Activated CD4-positive, alpha-beta T cell treated with anti-CD3 and anti-CD28 coated beads for 36 hours (primary cell): ENCODE measurements at regions not wholly inside any gene's neighbourhood (a gene's known extent, or its start where the extent isn't known, plus 50 kb on each side); places are given as distances from the start of the nearest gene placed in this dataset.

ENCODE experiments used
- ATAC-seq: fragments of 200-7000 bp; cut with Tn5 transposase; one replicate; pipeline ENCODE4 v1.10.0; 2021; ENCODE audit warnings: mild to moderate bottlenecking, moderate library complexity
- CTCF ChIA-PET: fragments of 350-600 bp; sonication (Branson Sonifier 250); formaldehyde crosslinking; loops from one replicate; lab custom pipeline; 2021; ENCODE audit warnings: antibody characterized with exemption; lab: Charles Lee
- POLR2A ChIA-PET: fragments of 350-600 bp; sonication (Branson Sonifier 250); formaldehyde crosslinking; loops from one replicate; lab custom pipeline; 2021; ENCODE audit warnings: antibody characterized with exemption, inconsistent platforms; lab: Charles Lee
- DNase-seq: peaks from one replicate; pipeline ENCODE4 v3.0.0-alpha.2; 2020
- H3K27ac Mint-ChIP-seq: one replicate; pipeline ENCODE4 v1.8.0; 2021; ENCODE audit warnings: mixed read lengths
- H3K27me3 Mint-ChIP-seq: one replicate; pipeline ENCODE4 v1.8.0; 2021; ENCODE audit warnings: mixed read lengths
- H3K36me3 Mint-ChIP-seq: one replicate; pipeline ENCODE4 v1.8.0; 2021; ENCODE audit warnings: low read depth, mixed read lengths
- H3K4me1 Mint-ChIP-seq: one replicate; pipeline ENCODE4 v1.8.0; 2021; ENCODE audit warnings: mixed read lengths
- H3K4me3 Mint-ChIP-seq: one replicate; pipeline ENCODE4 v1.8.0; 2021; ENCODE audit warnings: mild to moderate bottlenecking, moderate library complexity, mixed read lengths
- H3K9me3 Mint-ChIP-seq: one replicate; pipeline ENCODE4 v1.8.0; 2021; ENCODE audit warnings: low read depth, mixed read lengths
- intact Hi-C, 2 experiments: fragments of 100-400 bp; cut with DNase I in 1 of 2; cut with micrococcal nuclease in 1 of 2; formaldehyde crosslinking; loops; one replicate each; pipeline versions ENCODE4 v1.14.2 to v1.15.1; 2022 to 2024; cut with DNase I, micrococcal nuclease

DNA sequence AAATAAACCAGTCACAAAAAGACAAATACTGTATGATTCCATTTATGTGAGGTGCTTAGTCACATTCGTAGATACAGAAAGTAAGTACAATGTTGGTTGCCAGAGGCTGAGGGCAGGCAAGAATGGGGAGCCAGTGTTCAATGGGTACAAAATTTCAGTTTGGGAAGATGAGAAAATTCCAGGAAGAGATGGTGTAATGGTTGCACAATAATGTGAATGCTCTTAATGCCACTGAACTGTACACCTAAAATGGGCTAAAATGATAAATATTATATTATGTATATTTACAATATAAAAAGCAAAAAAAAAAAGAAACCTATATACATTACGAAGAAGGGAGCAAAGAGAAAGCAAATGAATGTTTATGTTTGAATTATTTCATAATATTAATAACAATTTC, 329.0 kb downstream of the C11orf87 start:
- H3K27ac Mint-ChIP-seq = no peak overlapping the region
- DNase-seq (no peak), ATAC-seq (no peak)
- H3K9me3 Mint-ChIP-seq = no peaks in the 10 kb centered on the region
- intact Hi-C loops = no loop called here
- ChIA-PET POLR2A (no interaction called here), CTCF (interaction anchor here (1.1 kb wide), 1 partner anchor 18 kb away, joined by 4 read pairs; no protein-coding TSS in a partner anchor)
- H3K4me1 Mint-ChIP-seq = no peaks in the 10 kb centered on the region
- no peak overlapping the region for H3K4me3 Mint-ChIP-seq
- no peaks in the 10 kb centered on the region for H3K36me3 Mint-ChIP-seq
- H3K27me3 Mint-ChIP-seq = no peaks in the 10 kb centered on the region

GRCh38 chr11:109752212-109752825, 330.3 kb downstream of the C11orf87 start:
- Mint-ChIP-seq H3K36me3 (no peaks in the 10 kb centered on the region), H3K27ac (no peak overlapping the region), H3K4me3 (no peak overlapping the region), H3K27me3 (no peaks in the 10 kb centered on the region), H3K4me1 (no peaks in the 10 kb centered on the region), H3K9me3 (no peaks in the 10 kb centered on the region)
- CTCF ChIA-PET = interaction anchor here (1.1 kb wide), 1 partner anchor 17 kb away, joined by 4 read pairs; no protein-coding TSS in a partner anchor
- intact Hi-C loops = no loop called here
- no peak for DNase-seq
- no peak for ATAC-seq
- POLR2A ChIA-PET = no interaction called here

DNA sequence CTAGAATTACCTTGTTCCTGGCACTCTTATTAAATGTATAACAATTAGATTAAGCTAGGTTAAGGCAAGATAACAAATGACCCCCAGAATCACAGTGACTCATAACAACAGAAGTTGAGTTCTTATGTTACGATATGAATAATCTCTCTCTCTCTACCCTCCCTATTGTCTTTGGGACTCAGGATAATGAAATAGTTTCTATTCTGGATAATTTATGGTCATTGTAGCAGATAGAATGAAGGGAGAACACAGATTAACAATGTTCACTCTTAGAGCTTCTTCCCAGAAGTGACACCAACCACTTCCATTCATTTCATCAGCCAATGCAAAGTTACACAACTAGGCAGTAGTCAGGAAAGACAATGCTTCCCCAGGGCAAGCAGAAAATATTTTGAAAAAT, 334.5 kb downstream of the C11orf87 start:
- no peaks in the 10 kb centered on the region for H3K36me3 Mint-ChIP-seq
- intact Hi-C loops = no loop called here

DNA sequence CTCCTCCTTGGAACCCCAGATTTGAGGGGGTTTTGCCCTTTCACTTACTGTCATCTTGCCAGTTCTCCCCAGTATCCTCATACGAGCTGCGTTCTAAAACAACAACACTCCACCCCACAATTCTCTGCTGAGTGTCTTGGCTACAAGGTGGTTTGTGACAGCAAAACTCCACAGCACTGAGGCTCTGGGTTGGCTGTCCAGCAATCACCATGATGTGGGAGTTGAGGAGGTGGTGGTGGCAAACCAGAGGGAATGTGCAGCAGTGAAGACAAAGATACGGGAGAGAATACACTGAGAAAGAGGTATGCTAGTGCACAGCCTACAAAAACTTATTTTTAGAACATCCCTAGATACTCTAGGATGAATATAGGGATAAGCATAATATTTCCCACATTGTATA, 335.0 kb downstream of the C11orf87 start:
- POLR2A ChIA-PET = no interaction called here
- CTCF ChIA-PET = interaction anchor here (0.8 kb wide), 1 partner anchor 104 kb away, joined by 3 read pairs; no protein-coding TSS in a partner anchor
- H3K36me3 Mint-ChIP-seq = no peaks in the 10 kb centered on the region
- H3K4me1 Mint-ChIP-seq = no peaks in the 10 kb centered on the region
- intact Hi-C loops = no loop called here
- no peak overlapping the region for H3K4me3 Mint-ChIP-seq
- no peaks in the 10 kb centered on the region for H3K9me3 Mint-ChIP-seq
- H3K27me3 Mint-ChIP-seq = no peaks in the 10 kb centered on the region
- H3K27ac Mint-ChIP-seq = no peak overlapping the region
- DNase-seq (no peak), ATAC-seq (no peak)

More for the DNA sequence above, 334.5 kb downstream of the C11orf87 start:
- DNase-seq = no peak
- POLR2A ChIA-PET = no interaction called here
- CTCF ChIA-PET = interaction anchor here (0.8 kb wide), 1 partner anchor 103 kb away, joined by 3 read pairs; no protein-coding TSS in a partner anchor
- Mint-ChIP-seq H3K27ac (no peak overlapping the region), H3K9me3 (no peaks in the 10 kb centered on the region), H3K4me3 (no peak overlapping the region), H3K27me3 (no peaks in the 10 kb centered on the region), H3K4me1 (no peaks in the 10 kb centered on the region)
- no peak for ATAC-seq

GRCh38 chr11:109762546-109762945, 330.6 kb upstream of the ZC3H12C start:
- CTCF ChIA-PET = no interaction called here
- Mint-ChIP-seq H3K4me1 (no peaks in the 10 kb centered on the region), H3K36me3 (no peaks in the 10 kb centered on the region), H3K9me3 (no peaks in the 10 kb centered on the region), H3K4me3 (no peak overlapping the region), H3K27ac (no peak overlapping the region), H3K27me3 (peaks cover 2% of the 10 kb centered on the region)
- ATAC-seq (no peak), DNase-seq (no peak)
- POLR2A ChIA-PET = no interaction called here
- intact Hi-C loops = no loop called here

- H3K36me3 Mint-ChIP-seq = no peaks in the 10 kb centered on the region
- CTCF ChIA-PET = interaction anchor here (1.0 kb wide), 1 partner anchor 17 kb away, joined by 3 read pairs; no protein-coding TSS in a partner anchor
- H3K9me3 Mint-ChIP-seq = no peaks in the 10 kb centered on the region
- no peak overlapping the region for H3K27ac Mint-ChIP-seq
- no peaks in the 10 kb centered on the region for H3K4me1 Mint-ChIP-seq
- ATAC-seq (no peak), DNase-seq (no peak)
- POLR2A ChIA-PET = no interaction called here
- H3K4me3 Mint-ChIP-seq = no peak overlapping the region
- intact Hi-C loops = no loop called here
- H3K27me3 Mint-ChIP-seq = peaks cover 2% of the 10 kb centered on the region
Measured at GRCh38 chr11:109765709-109766311, 327.4 kb upstream of the ZC3H12C start.

DNA sequence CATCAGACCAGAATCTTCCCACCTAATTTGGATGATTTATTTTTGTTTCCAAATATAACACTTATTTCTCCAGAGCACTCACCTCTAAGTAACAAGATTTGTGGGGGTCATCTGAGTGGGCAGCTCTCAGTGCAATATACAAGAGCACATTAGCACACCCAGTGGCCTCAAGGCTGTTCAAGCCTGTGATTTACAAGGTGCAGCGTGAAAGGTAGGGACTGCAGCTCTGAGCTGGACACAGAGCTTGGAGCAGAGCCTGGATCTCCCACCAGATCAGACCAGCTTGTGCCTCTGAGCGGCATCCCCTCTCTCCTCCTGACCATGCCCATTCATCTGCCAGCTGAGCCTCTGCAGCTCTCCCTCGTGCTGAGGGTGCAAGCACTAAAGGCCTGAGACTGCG, 323.3 kb upstream of the ZC3H12C start:
- Mint-ChIP-seq H3K27me3 (peaks cover 2% of the 10 kb centered on the region), H3K4me3 (no peak overlapping the region), H3K9me3 (no peaks in the 10 kb centered on the region), H3K27ac (no peak overlapping the region), H3K4me1 (no peaks in the 10 kb centered on the region), H3K36me3 (no peaks in the 10 kb centered on the region)
- ATAC-seq (no peak), DNase-seq (no peak)
- ChIA-PET CTCF (interaction anchor here (1.0 kb wide), 1 partner anchor 18 kb away, joined by 4 read pairs; no protein-coding TSS in a partner anchor), POLR2A (no interaction called here)
- intact Hi-C loops = no loop called here

DNA sequence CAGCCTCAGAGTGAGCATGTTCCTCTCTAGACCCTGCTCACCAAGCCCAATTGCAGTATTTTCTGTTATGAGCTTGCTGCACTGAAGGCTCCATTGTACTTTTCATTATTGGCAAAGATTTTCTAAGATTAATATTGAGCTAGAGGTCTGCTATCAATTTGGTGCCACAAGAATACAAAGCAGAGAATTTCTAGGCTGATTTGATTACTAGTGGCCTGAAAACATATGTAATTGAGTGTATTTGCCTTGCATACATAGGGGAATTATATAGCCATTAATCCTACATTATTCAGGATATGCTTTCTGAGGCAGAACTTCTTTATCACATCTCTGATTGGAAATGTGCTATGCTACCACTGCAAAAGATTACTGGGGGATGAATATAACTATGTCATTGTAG, 322.9 kb upstream of the ZC3H12C start:
- intact Hi-C loops = no loop called here
- no peak overlapping the region for H3K27ac Mint-ChIP-seq
- no peaks in the 10 kb centered on the region for H3K36me3 Mint-ChIP-seq
- no peaks in the 10 kb centered on the region for H3K4me1 Mint-ChIP-seq
- CTCF ChIA-PET = no interaction called here
- H3K9me3 Mint-ChIP-seq = no peaks in the 10 kb centered on the region
- H3K27me3 Mint-ChIP-seq = peaks cover 2% of the 10 kb centered on the region
- H3K4me3 Mint-ChIP-seq = no peak overlapping the region
- ATAC-seq (no peak), DNase-seq (no peak)
- POLR2A ChIA-PET = no interaction called here

DNA sequence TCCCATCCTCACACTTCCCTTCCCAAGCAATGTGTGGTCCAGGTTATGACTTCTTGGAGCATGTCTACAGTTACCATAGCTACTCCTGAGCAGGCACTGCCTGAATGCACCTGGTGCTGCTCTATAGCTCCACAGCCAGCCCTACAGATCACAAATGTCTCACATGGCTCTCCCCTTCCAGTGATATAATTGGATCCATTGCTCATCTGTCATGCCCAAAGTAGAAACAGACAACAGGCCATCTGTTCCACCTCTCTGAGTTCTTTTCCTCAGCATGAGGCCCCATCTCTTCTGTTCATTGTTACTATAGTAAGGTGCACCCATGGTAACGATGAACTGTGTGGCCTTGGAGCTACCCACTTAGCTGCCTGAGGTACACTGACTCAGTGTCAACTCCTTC, 320.3 kb upstream of the ZC3H12C start:
- ATAC-seq (no peak), DNase-seq (no peak)
- H3K36me3 Mint-ChIP-seq = no peaks in the 10 kb centered on the region
- CTCF ChIA-PET = interaction anchor here (0.6 kb wide), 1 partner anchor 116 kb away, joined by 4 read pairs; no protein-coding TSS in a partner anchor
- H3K4me1 Mint-ChIP-seq = no peaks in the 10 kb centered on the region
- intact Hi-C loops = no loop called here
- no peaks in the 10 kb centered on the region for H3K27me3 Mint-ChIP-seq
- H3K9me3 Mint-ChIP-seq = no peaks in the 10 kb centered on the region
- POLR2A ChIA-PET = no interaction called here
- H3K4me3 Mint-ChIP-seq = no peak overlapping the region
- no peak overlapping the region for H3K27ac Mint-ChIP-seq

GRCh38 chr11:109775686-109776085, 317.5 kb upstream of the ZC3H12C start:
- intact Hi-C loops = no loop called here
- Mint-ChIP-seq H3K4me1 (no peaks in the 10 kb centered on the region), H3K27me3 (no peaks in the 10 kb centered on the region), H3K9me3 (no peaks in the 10 kb centered on the region), H3K27ac (no peak overlapping the region), H3K36me3 (no peaks in the 10 kb centered on the region), H3K4me3 (no peak overlapping the region)
- ChIA-PET POLR2A (no interaction called here), CTCF (no interaction called here)
- ATAC-seq (no peak), DNase-seq (no peak)

- H3K27ac Mint-ChIP-seq = no peak overlapping the region
- ChIA-PET POLR2A (no interaction called here), CTCF (interaction anchor here (0.7 kb wide), 1 partner anchor 18 kb away, joined by 3 read pairs; no protein-coding TSS in a partner anchor)
- intact Hi-C loops = no loop called here
- H3K36me3 Mint-ChIP-seq = no peaks in the 10 kb centered on the region
- ATAC-seq (no peak), DNase-seq (no peak)
- no peaks in the 10 kb centered on the region for H3K4me1 Mint-ChIP-seq
- H3K4me3 Mint-ChIP-seq = no peak overlapping the region
- H3K27me3 Mint-ChIP-seq = no peaks in the 10 kb centered on the region
- no peaks in the 10 kb centered on the region for H3K9me3 Mint-ChIP-seq
Measured at GRCh38 chr11:109783014-109783413, 310.2 kb upstream of the ZC3H12C start.

DNA sequence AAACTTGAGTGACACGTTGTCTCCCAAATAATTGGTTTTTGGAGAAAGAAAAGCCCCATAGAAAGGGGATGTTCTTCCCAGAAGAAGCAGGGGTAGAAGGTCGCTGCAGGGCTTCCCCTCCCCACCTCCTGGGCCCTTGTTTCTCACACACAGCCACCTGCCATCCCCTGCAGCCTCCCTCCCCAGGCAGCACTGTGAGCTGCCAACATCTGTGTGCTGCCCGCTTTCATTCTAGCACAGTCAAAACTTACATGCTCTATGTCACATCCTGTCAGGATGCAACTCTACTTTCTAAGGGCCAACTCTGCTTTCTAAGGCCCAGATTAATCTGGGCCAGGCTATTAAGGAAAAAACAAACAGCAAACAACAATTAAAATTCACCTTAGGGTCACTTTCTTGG, 309.4 kb upstream of the ZC3H12C start:
- POLR2A ChIA-PET = no interaction called here
- DNase-seq = no peak

More for the DNA sequence above, 309.4 kb upstream of the ZC3H12C start:
- H3K27ac Mint-ChIP-seq = no peak overlapping the region
- no peak overlapping the region for H3K4me3 Mint-ChIP-seq
- H3K27me3 Mint-ChIP-seq = no peaks in the 10 kb centered on the region
- CTCF ChIA-PET = no interaction called here
- H3K36me3 Mint-ChIP-seq = no peaks in the 10 kb centered on the region
- H3K9me3 Mint-ChIP-seq = no peaks in the 10 kb centered on the region
- no peaks in the 10 kb centered on the region for H3K4me1 Mint-ChIP-seq
- intact Hi-C loops = no loop called here
- no peak for ATAC-seq
